Endothelial cell of umbilical vein (primary cell): ENCODE measurements at regions not wholly inside any gene's neighbourhood (a gene's known extent, or its start where the extent isn't known, plus 50 kb on each side); places are given as distances from the start of the nearest gene placed in this dataset.

Experiments used
- BruUV-seq: library from RNA; stranded (reverse); fragments of 400-500 nt; replicated peaks from 2 replicates; lab custom pipeline; 2021; lab: Mats Ljungman, UMichigan
- CTCF ChIA-PET: fragments of 300-600, 350-600 bp; sonication (Branson Sonifier 250); formaldehyde crosslinking; loops from one replicate; lab custom pipeline; 2021; ENCODE audit warnings: antibody characterized with exemption, inconsistent platforms; lab: Charles Lee
- POLR2A ChIA-PET: fragments of 300-600, 350-600 bp; sonication (Branson Sonifier 250); formaldehyde crosslinking; loops from one replicate; lab custom pipeline; 2021; ENCODE audit warnings: antibody characterized with exemption, inconsistent platforms; lab: Charles Lee
- DNase-seq: peaks from one replicate; pipeline ENCODE4 v3.0.0-alpha.2; 2011; ENCODE audit warnings: low read depth, low spot score
- FAIRE-seq: peaks from 2 replicates; lab custom pipeline; 2011; peaks lifted over from hg19 to GRCh38; lab: Jason Lieb, UNC
- H2AFZ ChIP-seq: 2 replicates; pipeline ENCODE4 v1.6.0; 2012; ENCODE audit warnings: low read depth, low read length, control low read depth, inconsistent platforms
- H3K27ac ChIP-seq: 2 replicates; pipeline ENCODE4 v1.5.1; 2011; ENCODE audit warnings: low read depth, mild to moderate bottlenecking, control low read depth, low read length, moderate library complexity; ENCODE audit not compliant: insufficient read depth
- H3K27me3 ChIP-seq, 2 experiments: 2 replicates each; pipeline versions ENCODE4 v1.6.0 to v1.6.1; 2011; ENCODE audit warnings: low read length in 2 of 2, mixed read lengths in 1 of 2; ENCODE audit not compliant: control insufficient read depth in 2 of 2, insufficient read depth in 2 of 2
- H3K36me3 ChIP-seq, 2 experiments: 2 replicates in 1 of 2; 3 replicates in 1 of 2; pipeline ENCODE4 v1.5.1; 2011; ENCODE audit warnings: low read length in 2 of 2, mild to moderate bottlenecking in 1 of 2, moderate library complexity in 1 of 2; ENCODE audit not compliant: control insufficient read depth in 2 of 2, insufficient read depth in 2 of 2; ENCODE audit errors: extremely low read depth in 1 of 2
- H3K4me1 ChIP-seq: 3 replicates; pipeline ENCODE4 v1.5.1; 2011; ENCODE audit warnings: mild to moderate bottlenecking, low read length; ENCODE audit not compliant: control insufficient read depth, insufficient read depth; ENCODE audit errors: extremely low read depth
- H3K4me2 ChIP-seq: 2 replicates; pipeline ENCODE4 v1.6.1; 2011; ENCODE audit warnings: low read length, control low read depth, mixed read lengths; ENCODE audit not compliant: insufficient read depth
- H3K4me3 ChIP-seq, 3 experiments: fragments of 200-600 bp in 1 of 3; sonication (generic), shearing (Covaris generic) in 1 of 3; replicated peaks in 1 of 3; 2 replicates each; pipeline ENCODE4 v1.5.1; 2011 to 2016; ENCODE audit warnings: control low read depth in 3 of 3, low read length in 3 of 3, mild to moderate bottlenecking in 2 of 3, inconsistent platforms in 1 of 3, low read depth in 1 of 3, moderate library complexity in 1 of 3; ENCODE audit not compliant: insufficient read depth in 1 of 3
- H3K79me2 ChIP-seq: 2 replicates; pipeline ENCODE4 v1.6.0; 2012; ENCODE audit warnings: low read length, inconsistent platforms; ENCODE audit not compliant: control insufficient read depth, insufficient read depth
- H3K9ac ChIP-seq: replicated peaks from 2 replicates; pipeline ENCODE3; 2011; ENCODE audit warnings: low read length, control low read depth; ENCODE audit not compliant: insufficient read depth; ENCODE audit errors: extremely low read depth
- H3K9me1 ChIP-seq: replicated peaks from 3 replicates; pipeline ENCODE4 v1.6.0; 2011; ENCODE audit warnings: mild to moderate bottlenecking, low read length; ENCODE audit not compliant: control insufficient read depth, insufficient read depth; ENCODE audit errors: extremely low read depth
- H3K9me3 ChIP-seq: replicated peaks from 2 replicates; pipeline ENCODE4 v1.5.1; 2012; ENCODE audit warnings: low read length, inconsistent platforms; ENCODE audit not compliant: control insufficient read depth, insufficient read depth
- H4K20me1 ChIP-seq: replicated peaks from 2 replicates; pipeline ENCODE3; 2011; ENCODE audit warnings: mild to moderate bottlenecking, low read length; ENCODE audit not compliant: control insufficient read depth, insufficient read depth; ENCODE audit errors: extremely low read depth
- CTCF ChIP-seq, 2 donors: IDR thresholded peaks; 1 replicate in 1 of 2; 2 replicates in 1 of 2; pipeline ENCODE4 v1.5.1; 2011; ENCODE audit warnings: low read length in 2 of 2, mild to moderate bottlenecking in 2 of 2, moderate library complexity in 2 of 2, control low read depth in 1 of 2, inconsistent platforms in 1 of 2, low read depth in 1 of 2; ENCODE audit not compliant: insufficient read depth in 1 of 2; ENCODE audit errors: extremely low read depth in 1 of 2
- EZH2 ChIP-seq: IDR thresholded peaks from 2 replicates; pipeline ENCODE4 v1.6.1; 2012; ENCODE audit warnings: borderline replicate concordance, low read depth, mild to moderate bottlenecking, moderate library complexity, low read length, inconsistent platforms; ENCODE audit not compliant: severe bottlenecking
- FOS ChIP-seq: IDR thresholded peaks from 2 replicates; pipeline ENCODE4 v1.6.1; 2011; ENCODE audit warnings: mild to moderate bottlenecking, low read length, moderate library complexity, borderline replicate concordance; ENCODE audit not compliant: insufficient read depth
- JUN ChIP-seq: IDR thresholded peaks from 2 replicates; pipeline ENCODE4 v1.6.1; 2011; ENCODE audit warnings: borderline replicate concordance, low read depth; ENCODE audit not compliant: insufficient read length, insufficient read depth
- MAX ChIP-seq: IDR thresholded peaks from 2 replicates; pipeline ENCODE4 v1.6.1; 2011; ENCODE audit not compliant: insufficient read depth, insufficient read length
- POLR2A ChIP-seq: IDR thresholded peaks from 2 replicates; pipeline ENCODE4 v1.6.1; 2012; ENCODE audit warnings: low read depth, mild to moderate bottlenecking, control low read depth, low read length
- dilution Hi-C: fragments of 300-500 bp; cut with MboI; formaldehyde crosslinking; loops from one replicate; pipeline ENCODE4 v1.15.0; 2019; ENCODE audit warnings: low sequenced_read_pairs; ENCODE audit not compliant: extremely low pct_ligation_motif_present
- intact Hi-C: fragments of 100-400 bp; cut with micrococcal nuclease; formaldehyde crosslinking; loops from one replicate; pipeline ENCODE4 v1.10.0; 2022

GRCh38 chr10:121002586-121003205, 151.5 kb downstream of the WDR11 start:
- no peak for FAIRE-seq
- intact Hi-C loops = no loop called here

More at GRCh38 chr10:121002586-121003205, 151.5 kb downstream of the WDR11 start:
- Histone ChIP-seq H4K20me1 (no peaks in the 10 kb centered on the region), H3K27ac (no peak overlapping the region), H3K36me3 (no peaks in the 10 kb centered on the region), H3K9me1 (no peaks in the 10 kb centered on the region), H3K9me3 (no peaks in the 10 kb centered on the region), H2AFZ (no peak overlapping the region), H3K9ac (no peak overlapping the region), H3K79me2 (no peaks in the 10 kb centered on the region), H3K4me2 (no peak overlapping the region), H3K4me1 (no peaks in the 10 kb centered on the region), H3K27me3 (no peaks in the 10 kb centered on the region), H3K4me3 (no peak overlapping the region)
- no peak for DNase-seq
- ChIA-PET POLR2A (no interaction called here), CTCF (interaction anchor here (0.8 kb wide), 1 partner anchor 20 kb away, joined by 3 read pairs; no protein-coding TSS in a partner anchor)
- dilution Hi-C loops = no loop called here
- TF ChIP-seq EZH2 (no peak), CTCF (IDR thresholded peaks at IDR 0.05; ENCODE audit: extremely low read depth in 1 of 2, insufficient read depth in 1 of 2, low read depth in 1 of 2, low read length in 2 of 2) (no peak), MAX (no peak), POLR2A (no peak), JUN (no peak), FOS (no peak)
- no TSS peak for BruUV-seq
